ENCODE measurements at regions not wholly inside any gene's neighbourhood (a gene's known extent, or its start where the extent isn't known, plus 50 kb on each side); places are given as distances from the start of the nearest gene placed in this dataset.

GRCh38 chr6:112744827-112745226 lies 397.7 kb downstream of the RFPL4B start:
- DNase-seq = no peak

GRCh38 chr6:112745765-112746164 lies 398.6 kb downstream of the RFPL4B start:
- DNase-seq = no peak

DNA sequence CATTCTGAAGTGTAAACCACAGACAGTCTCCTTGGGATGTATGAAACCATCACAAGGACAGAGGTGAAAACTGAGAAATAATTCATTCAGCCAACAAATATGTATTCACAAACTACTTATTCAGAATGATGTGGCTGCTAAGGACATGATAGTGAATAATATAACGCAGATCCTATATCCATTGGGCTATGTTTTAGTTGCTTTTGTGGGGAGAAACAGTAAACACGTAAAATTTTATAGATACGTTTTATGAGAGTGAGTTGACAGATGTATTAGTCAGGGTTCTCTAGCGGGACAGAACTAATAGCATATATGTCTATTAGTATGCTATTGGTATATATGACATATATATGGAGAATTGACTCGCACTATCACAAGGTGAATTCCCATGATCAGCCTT lies 402.5 kb downstream of the RFPL4B start:
- no peak for DNase-seq

DNA sequence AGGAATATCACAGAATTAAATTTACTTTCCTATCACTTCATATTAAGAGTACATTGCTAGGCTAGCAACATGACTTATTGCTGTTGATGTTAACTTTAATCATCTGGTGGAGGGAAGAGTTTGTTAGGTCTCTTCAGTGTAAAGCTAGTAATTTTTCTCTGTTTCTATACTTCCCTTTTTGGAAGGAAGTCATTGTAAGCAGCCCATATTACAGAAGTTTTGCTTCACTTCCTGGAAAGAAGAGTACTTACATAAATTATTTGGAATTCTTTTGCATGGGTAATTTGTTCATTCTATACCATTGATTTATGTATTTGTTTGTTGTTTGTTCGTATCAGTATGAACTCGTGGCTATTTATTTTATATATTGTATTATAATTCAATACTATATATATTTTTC lies 405.2 kb downstream of the RFPL4B start:
- no peak for DNase-seq

- no peak for DNase-seq
Observed at GRCh38 chr6:112752791-112753190, 405.7 kb downstream of the RFPL4B start.

DNA sequence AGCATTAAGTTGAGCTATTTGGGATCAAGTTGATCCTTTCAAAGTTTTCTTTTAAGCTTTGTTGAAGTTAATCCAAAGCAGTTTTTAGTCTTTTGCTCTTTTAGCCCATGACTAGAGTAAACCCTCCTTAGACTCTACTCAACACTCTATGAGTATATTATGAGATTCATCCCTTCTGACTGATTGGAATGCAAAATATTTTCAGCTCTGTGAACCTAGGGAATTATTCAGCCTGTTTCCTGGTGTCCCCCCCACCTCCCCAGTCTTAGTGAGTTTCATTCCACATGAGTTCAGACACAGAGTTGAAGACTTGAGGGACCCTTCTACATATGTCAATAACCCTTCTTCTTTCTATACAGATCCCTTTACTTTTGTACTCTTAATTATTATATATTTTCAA lies 413.7 kb downstream of the RFPL4B start:
- no peak for DNase-seq

DNA sequence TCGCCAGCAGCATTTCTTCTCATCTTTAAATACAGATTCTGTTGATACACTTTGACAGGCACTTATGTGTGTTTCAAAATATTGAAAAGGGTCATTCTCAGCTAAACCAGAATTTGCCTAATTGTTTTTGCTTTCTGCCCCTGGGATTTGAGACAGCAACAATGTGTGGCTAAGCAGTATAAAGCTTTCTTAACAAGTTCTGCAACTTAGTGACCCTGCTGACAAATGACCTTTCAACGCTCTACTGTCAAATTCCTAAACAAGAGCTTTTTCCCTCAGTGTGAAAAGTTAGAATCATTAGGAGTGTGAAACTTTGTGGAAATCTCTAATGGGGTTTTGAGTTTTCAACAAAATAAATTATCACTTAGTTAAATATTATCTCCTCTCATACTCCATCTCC lies 414.6 kb downstream of the RFPL4B start:
- no peak for DNase-seq

- DNase-seq = no peak
Observed at GRCh38 chr6:112764377-112764776, 417.2 kb downstream of the RFPL4B start.

- DNase-seq = no peak
Observed at GRCh38 chr6:112770308-112770707, 423.2 kb downstream of the RFPL4B start.

DNA sequence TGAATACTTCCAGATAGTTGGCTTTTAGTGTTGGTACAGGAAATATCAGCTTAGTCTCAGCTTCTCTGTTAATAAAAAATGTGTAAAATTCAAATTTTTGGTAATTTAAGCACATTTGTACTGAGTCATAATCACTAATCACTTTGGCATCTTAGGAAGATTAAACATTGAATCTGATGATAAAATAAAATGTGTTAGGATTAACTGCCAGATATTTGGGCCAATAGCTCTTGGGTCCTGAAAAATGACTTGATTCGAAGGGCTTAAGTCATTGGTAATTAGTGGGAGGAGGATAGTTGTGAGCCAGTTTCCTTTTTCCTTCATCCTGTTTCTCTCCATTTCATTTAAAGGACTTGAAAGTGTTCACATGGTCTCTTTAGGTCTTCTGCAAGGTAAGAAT lies 426.1 kb downstream of the RFPL4B start:
- no peak for DNase-seq

GRCh38 chr6:112774319-112774718 lies 427.2 kb downstream of the RFPL4B start:
- DNase-seq = no peak

GRCh38 chr6:112780498-112781096 lies 433.5 kb downstream of the RFPL4B start:
- peak; percentile 41 for DNase-seq

DNA sequence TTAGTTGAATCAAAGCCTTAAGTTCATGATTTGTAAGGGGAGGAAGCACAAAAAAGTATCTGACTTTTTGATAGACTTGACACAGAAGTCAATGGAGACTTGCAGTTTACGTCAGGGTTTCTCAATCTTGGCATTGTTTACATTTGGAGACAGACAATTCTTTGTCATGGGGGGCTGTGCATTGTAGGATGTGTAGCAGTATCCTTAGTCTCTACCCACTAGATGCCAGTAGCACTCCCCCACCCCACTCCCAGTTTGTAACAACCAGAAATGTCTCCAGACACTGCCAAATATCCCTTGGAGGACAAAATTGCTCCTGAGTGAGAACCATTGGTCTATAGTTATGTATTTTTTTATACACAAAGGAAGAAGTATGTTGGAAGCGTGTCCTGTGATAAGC lies 434.1 kb downstream of the RFPL4B start:
- no peak for DNase-seq

DNA sequence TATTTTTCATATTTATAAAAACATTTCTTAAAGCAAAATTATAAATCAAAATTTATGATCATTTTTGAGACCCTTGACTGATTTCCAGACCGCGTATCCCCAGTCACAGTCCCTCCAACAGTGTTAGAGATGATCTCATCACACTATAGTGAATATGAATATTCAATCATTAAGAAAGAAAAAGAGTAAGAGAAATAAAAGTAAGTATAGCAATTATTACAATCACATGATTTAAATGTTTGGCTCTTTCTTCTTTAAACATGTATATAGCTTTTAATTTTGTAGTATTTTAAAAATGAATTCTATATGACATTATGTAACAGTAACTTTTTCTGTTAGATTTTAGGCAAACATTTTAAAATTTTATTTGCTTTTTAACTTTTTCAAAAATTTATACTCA lies 438.3 kb downstream of the RFPL4B start:
- DNase-seq = no peak

GRCh38 chr6:112786801-112787200 lies 439.7 kb downstream of the RFPL4B start:
- no peak for DNase-seq

DNA sequence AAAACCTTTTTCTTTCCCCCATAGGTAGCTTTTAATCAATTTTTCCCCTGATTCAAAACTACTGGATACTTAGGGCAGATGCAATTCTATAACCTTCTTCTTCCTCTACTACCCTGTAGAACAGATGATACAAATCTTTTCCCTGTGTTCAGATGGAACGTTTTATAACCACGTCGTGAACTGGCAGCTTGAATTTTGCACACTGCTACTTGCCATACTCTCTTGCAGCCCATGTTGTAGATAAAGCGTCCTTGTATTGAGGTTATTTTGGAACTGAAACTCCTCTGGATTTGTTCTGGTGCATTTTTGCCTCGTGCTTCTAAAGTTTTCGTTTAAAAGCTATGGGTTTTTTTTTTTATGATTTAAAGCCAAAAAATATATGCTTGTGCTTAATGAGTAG lies 440.2 kb downstream of the RFPL4B start:
- DNase-seq = no peak

DNA sequence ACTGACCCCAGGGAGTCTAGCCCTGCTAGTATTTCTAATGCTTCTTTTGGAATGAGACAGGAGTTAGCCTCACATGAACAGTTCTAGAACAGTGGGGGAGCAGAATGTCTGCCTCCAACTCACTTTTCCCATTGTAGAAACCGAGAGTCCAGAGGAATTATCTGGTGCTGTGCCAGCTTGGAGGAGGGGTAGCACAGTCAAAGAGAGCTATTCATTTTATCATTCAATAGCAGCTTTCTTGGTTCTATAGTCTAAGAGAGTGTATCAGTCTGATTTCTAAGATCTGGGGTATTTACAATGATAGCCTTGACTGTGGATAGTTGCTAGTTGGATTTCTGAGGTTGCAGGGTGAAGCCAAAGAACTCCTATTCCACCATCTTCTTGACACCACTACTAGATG lies 448.2 kb downstream of the RFPL4B start:
- DNase-seq = no peak

DNA sequence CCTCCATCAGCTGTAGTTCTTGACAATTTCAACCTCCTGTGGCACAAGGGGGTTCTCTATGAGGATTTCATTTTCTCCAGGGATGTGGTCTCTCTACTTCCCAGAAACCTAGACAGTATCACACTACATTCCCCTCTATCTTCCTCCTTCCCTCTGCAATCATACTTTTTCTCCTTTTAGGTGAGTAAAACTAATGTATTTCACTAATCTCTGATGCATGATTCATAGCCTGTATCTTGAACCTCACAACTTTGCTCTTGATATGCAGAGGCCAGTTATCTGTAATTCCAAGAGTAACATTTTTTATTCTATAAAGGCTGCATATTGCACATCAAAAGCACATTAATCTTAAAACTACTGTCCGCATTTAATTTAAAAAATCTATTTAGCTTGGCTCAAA lies 449.6 kb downstream of the RFPL4B start:
- no peak for DNase-seq

- no peak for DNase-seq
Observed at GRCh38 chr6:112799889-112800288, 452.8 kb downstream of the RFPL4B start.

- no peak for DNase-seq
Observed at GRCh38 chr6:112800439-112800838, 453.3 kb downstream of the RFPL4B start.

DNA sequence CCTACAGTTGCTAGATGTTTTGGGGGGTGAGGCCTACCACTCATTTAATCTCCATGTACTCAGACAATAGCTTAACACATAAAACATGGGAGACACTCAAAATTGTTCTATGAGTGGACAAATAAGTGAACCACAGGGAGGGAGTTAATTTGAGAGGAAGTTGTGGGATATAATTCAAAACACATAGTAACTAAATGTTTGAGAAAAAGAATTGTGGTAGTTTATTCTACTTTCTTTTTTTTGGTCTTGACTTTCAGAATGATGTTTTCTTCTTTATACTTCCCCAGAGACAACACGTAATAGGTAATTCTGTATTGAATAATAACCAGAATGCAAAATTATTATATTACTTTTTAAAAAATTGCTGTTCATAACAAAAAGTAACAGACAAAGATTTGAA lies 453.8 kb downstream of the RFPL4B start:
- no peak for DNase-seq

DNA sequence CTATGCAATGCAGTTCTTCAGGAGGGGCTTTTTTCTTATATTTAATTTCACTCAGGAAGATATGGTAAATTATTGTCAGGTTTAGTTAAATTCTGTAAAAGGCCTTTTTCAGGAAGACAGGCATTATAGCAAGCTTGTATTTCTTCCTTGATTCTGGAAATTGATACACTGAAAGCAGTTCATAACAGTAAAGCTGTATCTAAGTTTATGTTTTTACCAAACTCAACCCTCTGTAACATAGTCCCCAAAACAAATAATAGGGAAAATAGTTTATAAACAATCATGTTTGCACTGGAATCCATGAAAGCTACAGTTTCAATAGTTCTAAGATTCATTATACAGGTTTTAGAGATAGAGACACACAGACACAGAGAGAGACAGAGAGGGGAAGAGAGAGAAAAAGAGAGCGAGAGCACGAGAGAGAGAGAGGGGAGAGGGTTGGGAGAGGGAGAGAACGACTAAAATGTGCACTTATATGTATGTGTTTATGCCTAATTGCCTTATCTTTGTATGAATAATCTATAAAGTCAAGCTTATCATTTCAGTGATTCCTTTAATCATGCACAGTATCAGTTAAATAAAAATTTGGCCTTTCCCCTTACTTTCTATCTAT lies 454.4 kb downstream of the RFPL4B start:
- no peak for DNase-seq

DNA sequence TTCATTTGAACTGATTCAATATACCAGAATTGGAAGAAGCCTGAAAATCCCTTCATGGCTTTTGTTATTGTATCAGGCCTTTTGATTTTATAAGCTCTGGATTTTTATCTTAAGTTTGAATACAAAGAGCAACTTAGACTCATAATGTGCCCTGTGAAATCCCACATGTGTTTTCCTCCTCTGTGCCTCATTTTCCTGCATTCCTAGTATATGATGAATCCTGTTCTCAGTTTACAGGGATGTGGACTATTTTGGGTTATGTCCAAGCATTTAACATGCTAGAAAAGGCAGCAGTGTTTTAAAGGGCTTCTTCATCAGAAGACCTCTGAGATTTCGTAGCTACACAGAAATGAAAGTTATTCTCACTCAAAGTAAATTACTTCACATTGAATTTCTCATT lies 455.0 kb downstream of the RFPL4B start:
- DNase-seq = no peak

DNA sequence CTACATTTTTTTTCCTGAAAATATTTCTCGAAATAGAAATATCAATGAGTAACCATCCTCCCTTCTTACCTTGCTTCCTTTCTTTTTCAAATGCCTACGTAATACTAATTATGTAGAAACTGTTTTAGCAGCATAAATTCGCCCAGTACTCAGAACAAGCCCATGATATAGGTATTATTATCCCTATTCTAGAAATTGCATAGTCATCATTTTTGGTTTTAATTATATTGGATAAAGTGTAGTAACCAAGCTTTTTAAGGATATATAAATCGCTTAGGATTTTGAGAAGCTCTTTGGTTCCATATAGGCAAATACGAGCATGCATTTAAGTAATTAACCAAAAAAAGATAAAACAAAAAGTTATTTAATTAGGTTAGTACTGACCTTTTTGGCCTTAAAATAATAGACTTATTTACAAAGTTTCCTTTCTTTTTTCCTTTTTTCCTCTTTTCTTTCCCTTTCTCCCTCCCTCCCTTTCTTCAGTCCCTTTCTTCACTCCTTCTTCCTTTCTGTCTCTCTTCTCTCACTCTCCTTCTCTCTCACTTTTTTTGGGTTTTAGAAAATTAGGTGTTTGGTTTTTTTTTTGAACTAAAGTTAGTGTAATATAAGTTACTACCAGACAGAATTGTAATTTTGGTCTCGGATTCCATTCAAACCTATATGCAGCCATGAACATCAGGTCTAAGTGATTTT lies 457.7 kb downstream of the RFPL4B start:
- no peak for DNase-seq

Data from NCI-H2171 (cell line).